Stimulated activated CD4-positive, alpha-beta T cell treated with anti-CD3 and anti-CD28 coated beads, Interleukin-4, amount 100 ng/mL, for 4 hours (primary cell): ENCODE measurements at regions not wholly inside any gene's neighbourhood (a gene's known extent, or its start where the extent isn't known, plus 50 kb on each side); places are given as distances from the start of the nearest gene placed in this dataset.
"Not testable (repeated sequence)": the region's sequence is repeated elsewhere in the genome, so short reads cannot be mapped to it uniquely, and the experiment has no call there.

ENCODE experiments used
- DNase-seq, 2 experiments: peaks; one replicate each; pipeline ENCODE4 v3.0.0-alpha.2; 2020

GRCh38 chr6:2611092-2611491, 139.6 kb downstream of the MYLK4 start:
- no peak for DNase-seq

- DNase-seq = no peak
These were observed 142.2 kb downstream of the MYLK4 start for GRCh38 chr6:2608503-2608902.

GRCh38 chr6:2600363-2600762, 150.4 kb downstream of the MYLK4 start:
- DNase-seq = no peak

GRCh38 chr6:2599817-2600216, 150.9 kb downstream of the MYLK4 start:
- DNase-seq = no peak

- DNase-seq = no peak
These were observed 151.9 kb downstream of the MYLK4 start for GRCh38 chr6:2598867-2599266.

GRCh38 chr6:2597991-2598390, 152.7 kb downstream of the MYLK4 start:
- DNase-seq = no peak

- DNase-seq = not testable (repeated sequence)
These were observed 153.3 kb downstream of the MYLK4 start for GRCh38 chr6:2597457-2597856.

- DNase-seq = no peak
These were observed 154.5 kb downstream of the MYLK4 start for GRCh38 chr6:2596222-2596621.

GRCh38 chr6:2594868-2595267, 155.9 kb downstream of the MYLK4 start:
- no peak for DNase-seq

GRCh38 chr6:2593167-2593566, 157.6 kb downstream of the MYLK4 start:
- DNase-seq = no peak

GRCh38 chr6:2589171-2589661, 161.5 kb downstream of the MYLK4 start:
- DNase-seq = no peak

GRCh38 chr6:2583459-2583858, 167.3 kb downstream of the MYLK4 start:
- DNase-seq = no peak

- DNase-seq = no peak
These were observed 168.5 kb downstream of the MYLK4 start for GRCh38 chr6:2582268-2582667.

GRCh38 chr6:2581611-2582010, 169.1 kb downstream of the MYLK4 start:
- no peak for DNase-seq

- DNase-seq = no peak
These were observed 169.7 kb downstream of the MYLK4 start for GRCh38 chr6:2581011-2581410.

GRCh38 chr6:2579804-2580570, 170.7 kb downstream of the MYLK4 start:
- no peak for DNase-seq

GRCh38 chr6:2579241-2579761, 171.4 kb downstream of the MYLK4 start:
- DNase-seq = no peak

- no peak for DNase-seq
These were observed 172.0 kb downstream of the MYLK4 start for GRCh38 chr6:2578767-2579166.

- DNase-seq = no peak
These were observed 174.2 kb downstream of the MYLK4 start for GRCh38 chr6:2576499-2576898.

- no peak for DNase-seq
These were observed 175.5 kb downstream of the MYLK4 start for GRCh38 chr6:2575236-2575635.

- not testable (repeated sequence) for DNase-seq
These were observed 181.3 kb downstream of the MYLK4 start for GRCh38 chr6:2569420-2569819.

- no peak for DNase-seq
These were observed 184.7 kb downstream of the MYLK4 start for GRCh38 chr6:2566048-2566447.

- no peak for DNase-seq
These were observed 185.2 kb downstream of the MYLK4 start for GRCh38 chr6:2565499-2565898.

- no peak for DNase-seq
These were observed 187.1 kb downstream of the MYLK4 start for GRCh38 chr6:2563635-2564034.
